ENCODE measurements at regions not wholly inside any gene's neighbourhood (a gene's known extent, or its start where the extent isn't known, plus 50 kb on each side); places are given as distances from the start of the nearest gene placed in this dataset.

DNA sequence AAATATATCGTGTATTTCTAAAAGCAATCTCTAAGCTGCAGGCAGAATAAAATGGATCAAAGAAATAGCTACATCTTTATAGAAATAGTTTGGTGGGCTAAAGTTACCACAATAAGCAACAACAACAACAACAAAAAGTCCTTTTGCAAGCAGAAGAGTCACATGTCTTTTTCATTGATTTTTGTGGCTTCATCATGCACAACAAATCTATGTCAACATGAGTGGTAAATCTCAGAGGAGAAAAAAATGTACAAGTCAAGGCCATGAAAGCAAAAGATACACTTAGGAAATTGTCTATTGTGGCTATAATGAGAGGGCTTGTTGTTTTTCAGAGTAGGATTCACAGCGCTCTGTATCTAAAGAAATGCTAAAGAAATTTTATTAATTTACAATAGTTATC is 269.7 kb downstream of the GRB14 start:
- no peak overlapping the region for H3K4me3 ChIP-seq
- TF ChIP-seq POLR2A (IDR thresholded peaks at IDR 0.05): no peak
- TF ChIP-seq, protein P1, sequence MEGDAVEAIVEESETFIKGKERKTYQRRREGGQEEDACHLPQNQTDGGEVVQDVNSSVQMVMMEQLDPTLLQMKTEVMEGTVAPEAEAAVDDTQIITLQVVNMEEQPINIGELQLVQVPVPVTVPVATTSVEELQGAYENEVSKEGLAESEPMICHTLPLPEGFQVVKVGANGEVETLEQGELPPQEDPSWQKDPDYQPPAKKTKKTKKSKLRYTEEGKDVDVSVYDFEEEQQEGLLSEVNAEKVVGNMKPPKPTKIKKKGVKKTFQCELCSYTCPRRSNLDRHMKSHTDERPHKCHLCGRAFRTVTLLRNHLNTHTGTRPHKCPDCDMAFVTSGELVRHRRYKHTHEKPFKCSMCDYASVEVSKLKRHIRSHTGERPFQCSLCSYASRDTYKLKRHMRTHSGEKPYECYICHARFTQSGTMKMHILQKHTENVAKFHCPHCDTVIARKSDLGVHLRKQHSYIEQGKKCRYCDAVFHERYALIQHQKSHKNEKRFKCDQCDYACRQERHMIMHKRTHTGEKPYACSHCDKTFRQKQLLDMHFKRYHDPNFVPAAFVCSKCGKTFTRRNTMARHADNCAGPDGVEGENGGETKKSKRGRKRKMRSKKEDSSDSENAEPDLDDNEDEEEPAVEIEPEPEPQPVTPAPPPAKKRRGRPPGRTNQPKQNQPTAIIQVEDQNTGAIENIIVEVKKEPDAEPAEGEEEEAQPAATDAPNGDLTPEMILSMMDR (IDR thresholded peaks at IDR 0.05): no peak
- no peaks in the 10 kb centered on the region for H3K27me3 ChIP-seq
- no peak for DNase-seq
- H3K4me1 ChIP-seq: no peaks in the 10 kb centered on the region
- H3K27ac ChIP-seq: no peak overlapping the region
- H3K36me3 ChIP-seq: no peaks in the 10 kb centered on the region
- H3K9me3 ChIP-seq: no peaks in the 10 kb centered on the region

DNA sequence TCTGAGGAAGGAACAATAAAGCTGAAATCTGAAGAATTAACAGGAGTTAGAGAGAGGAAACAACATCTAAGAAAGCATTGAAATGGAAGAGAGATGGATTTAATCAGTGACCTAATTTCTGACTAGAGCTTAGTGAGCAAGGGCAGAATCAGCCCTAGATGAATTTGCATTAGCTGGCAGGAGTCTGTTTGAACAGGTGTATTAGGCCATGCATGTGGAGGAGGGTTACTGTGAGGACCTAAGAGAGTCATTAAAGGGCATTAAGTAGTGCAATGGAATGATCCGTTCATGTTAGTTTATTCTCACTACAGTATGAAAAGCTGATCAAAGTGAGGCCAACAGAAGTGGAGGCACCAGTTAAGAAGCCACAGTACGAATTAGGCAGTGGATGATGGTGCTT is 285.3 kb downstream of the GRB14 start:
- H3K4me3 ChIP-seq: no peak overlapping the region
- H3K27me3 ChIP-seq: no peaks in the 10 kb centered on the region
- H3K27ac ChIP-seq: no peak overlapping the region
- TF ChIP-seq POLR2A (IDR thresholded peaks at IDR 0.05): no peak
- TF ChIP-seq, protein P1 (IDR thresholded peaks at IDR 0.05): no peak
- DNase-seq: no peak
- H3K4me1 ChIP-seq: no peaks in the 10 kb centered on the region
- H3K9me3 ChIP-seq: no peaks in the 10 kb centered on the region
- H3K36me3 ChIP-seq: no peaks in the 10 kb centered on the region

DNA sequence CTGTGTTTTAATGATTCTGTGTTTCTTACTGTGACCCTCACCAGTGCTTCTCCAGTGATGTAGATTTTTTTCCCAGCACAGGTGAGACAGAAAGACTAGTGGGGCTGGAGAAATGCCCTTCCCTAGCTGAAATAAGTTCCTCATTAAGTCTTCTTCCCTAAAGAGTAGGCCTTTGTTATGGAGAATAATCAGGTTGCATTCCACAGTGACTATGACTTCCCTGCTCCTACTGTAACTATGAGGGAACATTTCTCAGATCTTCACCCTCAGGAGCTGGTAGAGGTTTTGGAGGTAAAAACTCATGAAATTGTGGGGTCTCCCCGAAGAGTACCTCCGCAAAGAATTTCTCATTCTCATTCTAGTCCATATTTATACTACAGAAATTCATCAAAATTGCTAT is 286.2 kb downstream of the GRB14 start:
- no peaks in the 10 kb centered on the region for H3K27me3 ChIP-seq
- TF ChIP-seq, protein P1 (IDR thresholded peaks at IDR 0.05): no peak
- no peak for TF ChIP-seq POLR2A (IDR thresholded peaks at IDR 0.05)

DNA sequence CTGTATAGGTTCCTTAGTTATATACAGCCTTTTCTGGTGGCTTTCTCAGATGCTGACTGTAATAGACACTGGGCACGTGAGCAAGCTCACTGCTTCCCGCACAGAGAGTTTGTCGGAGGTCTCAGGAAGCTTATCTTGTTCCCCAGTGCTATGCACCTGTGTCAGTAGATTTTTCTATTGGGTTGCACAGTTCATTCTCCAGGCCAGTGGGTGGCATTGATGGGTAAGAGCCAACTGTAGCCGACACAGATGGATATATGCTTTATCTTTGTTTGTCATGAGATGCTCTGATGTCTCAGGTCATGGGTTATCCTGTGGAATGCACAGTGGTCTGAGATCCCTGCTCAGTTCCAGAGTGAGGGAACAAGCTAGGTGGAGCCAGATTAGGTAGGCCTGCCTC is 293.0 kb downstream of the GRB14 start:
- Histone ChIP-seq H3K4me3 (no peak overlapping the region), H3K36me3 (no peaks in the 10 kb centered on the region), H3K27me3 (no peaks in the 10 kb centered on the region), H3K9me3 (no peaks in the 10 kb centered on the region), H3K27ac (no peak overlapping the region), H3K4me1 (no peaks in the 10 kb centered on the region)
- TF ChIP-seq, protein P1 (IDR thresholded peaks at IDR 0.05): no peak
- TF ChIP-seq POLR2A (IDR thresholded peaks at IDR 0.05): no peak
- no peak for DNase-seq

More for the DNA sequence above, 286.2 kb downstream of the GRB14 start:
- H3K36me3 ChIP-seq: no peaks in the 10 kb centered on the region
- no peak overlapping the region for H3K4me3 ChIP-seq
- H3K27ac ChIP-seq: no peak overlapping the region
- DNase-seq: no peak
- no peaks in the 10 kb centered on the region for H3K4me1 ChIP-seq
- no peaks in the 10 kb centered on the region for H3K9me3 ChIP-seq

DNA sequence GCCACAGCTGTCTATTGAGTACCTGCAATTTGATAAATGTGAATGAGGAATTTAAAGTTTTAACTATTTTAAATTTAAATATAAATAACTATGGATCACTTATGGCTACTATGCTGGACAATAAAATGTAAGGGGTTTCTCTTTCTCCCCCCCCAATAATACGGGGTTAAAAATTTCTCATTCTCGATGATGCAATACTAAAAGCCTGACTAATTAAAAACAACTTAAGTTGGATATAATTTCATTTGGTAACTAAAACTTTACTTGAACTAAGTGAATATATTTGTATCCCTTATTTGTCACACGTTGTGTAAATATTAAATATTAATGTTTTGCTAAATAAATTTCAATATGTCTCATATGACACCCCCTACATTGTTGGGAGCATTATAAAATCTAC is 297.3 kb downstream of the GRB14 start:
- H3K27ac ChIP-seq: no peak overlapping the region
- H3K27me3 ChIP-seq: no peaks in the 10 kb centered on the region
- H3K9me3 ChIP-seq: no peaks in the 10 kb centered on the region
- no peak overlapping the region for H3K4me3 ChIP-seq
- DNase-seq: no peak
- TF ChIP-seq, protein P1 (IDR thresholded peaks at IDR 0.05): no peak
- TF ChIP-seq POLR2A (IDR thresholded peaks at IDR 0.05): no peak
- no peaks in the 10 kb centered on the region for H3K36me3 ChIP-seq
- H3K4me1 ChIP-seq: no peaks in the 10 kb centered on the region

DNA sequence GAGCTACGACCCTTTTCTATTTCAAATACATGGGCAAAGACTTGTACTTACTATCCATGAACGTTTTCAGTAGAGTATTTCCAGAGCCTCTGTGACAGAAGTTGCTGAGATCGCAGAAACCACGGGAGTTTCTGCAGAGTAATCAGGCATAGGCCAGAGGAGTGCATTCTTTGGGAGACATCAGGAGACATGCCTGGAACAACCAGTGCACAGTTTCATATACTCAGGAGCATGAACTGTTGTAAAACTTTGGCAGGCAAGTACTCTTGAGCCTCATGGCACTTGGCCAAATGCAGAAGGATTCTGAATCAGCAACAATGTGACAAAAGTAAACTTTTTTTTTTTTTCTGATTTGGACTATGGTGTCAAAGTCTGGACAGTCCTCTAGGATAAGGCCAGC is 307.1 kb downstream of the GRB14 start:
- no peaks in the 10 kb centered on the region for H3K4me1 ChIP-seq
- no peak overlapping the region for H3K27ac ChIP-seq
- no peak for DNase-seq
- TF ChIP-seq, protein P1 (IDR thresholded peaks at IDR 0.05): no peak
- no peak for TF ChIP-seq POLR2A (IDR thresholded peaks at IDR 0.05)
- no peak overlapping the region for H3K4me3 ChIP-seq
- H3K27me3 ChIP-seq: no peaks in the 10 kb centered on the region
- H3K36me3 ChIP-seq: no peaks in the 10 kb centered on the region
- no peaks in the 10 kb centered on the region for H3K9me3 ChIP-seq

Measured in Peyer's patch (tissue), 4 donors.